Posterior cingulate gyrus (tissue), 11 donors: ENCODE measurements at regions not wholly inside any gene's neighbourhood (a gene's known extent, or its start where the extent isn't known, plus 50 kb on each side); places are given as distances from the start of the nearest gene placed in this dataset.
A peak's percentile ranks its signal among the peaks of the same experiment; 100 is the strongest.

Experiments
- DNase-seq, 10 donors: peaks; one replicate each; pipeline versions ENCODE4 v3.0.0 to v3.0.0-alpha.2; 2020 to 2021; ENCODE audit warnings: mixed read lengths in 3 of 10
- intact Hi-C: fragments of 100-400 bp; cut with DNase I; formaldehyde crosslinking; loops from one replicate; pipeline ENCODE4 v1.15.1; 2023

- no peak for DNase-seq
- intact Hi-C loops: no loop called here
Observed at GRCh38 chr10:109534193-109534592, 389.1 kb downstream of the XPNPEP1 start.

DNA sequence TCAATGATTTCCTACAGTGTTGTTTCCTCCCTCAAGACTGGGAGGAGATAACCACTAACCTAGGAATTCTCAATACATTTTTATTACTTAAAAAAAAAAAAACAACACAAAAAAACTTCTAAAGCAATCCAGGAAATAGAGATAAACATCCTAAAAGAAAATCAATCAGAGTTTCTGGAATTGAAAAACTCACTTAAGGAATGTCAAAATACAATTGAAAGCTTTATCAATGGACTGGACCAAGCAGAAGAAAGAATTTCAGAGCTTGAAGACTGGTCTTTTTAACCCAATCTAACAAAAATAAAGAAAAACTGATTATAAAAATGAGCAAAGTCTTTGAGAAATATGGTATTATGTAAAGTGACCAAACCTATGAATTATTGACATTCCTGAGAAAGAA is 394.1 kb downstream of the XPNPEP1 start:
- no peak for DNase-seq
- intact Hi-C loops: no loop called here

GRCh38 chr10:109517748-109518147 is 405.6 kb downstream of the XPNPEP1 start:
- intact Hi-C loops: no loop called here

GRCh38 chr10:109504401-109504800 is 418.9 kb downstream of the XPNPEP1 start:
- no peak for DNase-seq

More at GRCh38 chr10:109517748-109518147, 405.6 kb downstream of the XPNPEP1 start:
- DNase-seq: no peak

DNA sequence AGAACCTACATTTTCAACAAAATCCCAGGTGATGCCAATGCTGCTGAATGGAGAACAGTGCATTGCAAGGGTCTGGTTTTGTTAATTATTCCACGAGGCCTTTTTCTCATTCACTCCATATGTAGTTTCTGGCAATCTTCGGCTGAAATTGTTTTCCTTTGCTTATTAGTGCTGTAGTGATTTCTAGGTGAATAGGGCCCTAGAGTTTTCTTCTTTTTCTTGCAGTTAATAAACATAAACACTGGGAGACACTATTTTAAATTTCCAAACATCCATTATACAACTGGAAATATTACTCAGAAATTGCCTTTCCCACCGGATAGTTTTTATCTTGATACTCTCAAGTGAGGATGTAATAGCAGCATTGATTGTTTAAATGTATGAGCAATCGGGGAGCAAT is 435.6 kb downstream of the XPNPEP1 start:
- intact Hi-C loops: no loop called here

More at GRCh38 chr10:109504401-109504800, 418.9 kb downstream of the XPNPEP1 start:
- intact Hi-C loops: no loop called here

GRCh38 chr10:109480836-109481235 is 442.5 kb downstream of the XPNPEP1 start:
- intact Hi-C loops: no loop called here

More for the DNA sequence above, 435.6 kb downstream of the XPNPEP1 start:
- no peak for DNase-seq

GRCh38 chr10:109475711-109476421 is 447.4 kb downstream of the XPNPEP1 start:
- intact Hi-C loops: no loop called here
- DNase-seq: no peak

More at GRCh38 chr10:109480836-109481235, 442.5 kb downstream of the XPNPEP1 start:
- DNase-seq: no peak

DNA sequence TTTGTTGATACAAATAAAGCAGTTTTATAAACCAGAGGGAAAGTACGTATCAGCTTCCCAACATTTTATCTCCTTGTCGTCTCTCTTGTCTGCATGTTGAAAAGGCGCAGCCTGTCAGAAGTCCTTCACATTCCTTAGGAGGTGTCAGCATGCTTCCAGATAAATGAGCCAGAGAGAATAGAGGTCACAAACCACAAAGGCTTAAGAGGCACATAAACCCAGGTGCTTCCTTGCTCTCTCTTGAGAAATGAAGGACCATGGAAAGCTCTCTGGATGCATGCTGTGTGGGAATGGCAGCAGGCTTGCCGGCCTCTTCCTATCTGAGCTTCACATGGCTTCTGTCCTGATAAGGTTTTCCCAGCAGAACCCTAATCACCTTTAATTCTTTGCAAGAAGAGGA is 448.5 kb downstream of the XPNPEP1 start:
- DNase-seq: no peak

GRCh38 chr10:109474261-109474660 is 449.1 kb downstream of the XPNPEP1 start:
- no peak for DNase-seq
- intact Hi-C loops: no loop called here

More for the DNA sequence above, 448.5 kb downstream of the XPNPEP1 start:
- intact Hi-C loops: no loop called here

- no peak for DNase-seq
- intact Hi-C loops: no loop called here
Observed at GRCh38 chr10:109467551-109467950, 455.8 kb downstream of the XPNPEP1 start.

- intact Hi-C loops: no loop called here
- DNase-seq: no peak
Observed at GRCh38 chr10:109464949-109465348, 458.4 kb downstream of the XPNPEP1 start.

GRCh38 chr10:109457302-109457638 is 466.0 kb downstream of the XPNPEP1 start:
- intact Hi-C loops: no loop called here
- DNase-seq: no peak

DNA sequence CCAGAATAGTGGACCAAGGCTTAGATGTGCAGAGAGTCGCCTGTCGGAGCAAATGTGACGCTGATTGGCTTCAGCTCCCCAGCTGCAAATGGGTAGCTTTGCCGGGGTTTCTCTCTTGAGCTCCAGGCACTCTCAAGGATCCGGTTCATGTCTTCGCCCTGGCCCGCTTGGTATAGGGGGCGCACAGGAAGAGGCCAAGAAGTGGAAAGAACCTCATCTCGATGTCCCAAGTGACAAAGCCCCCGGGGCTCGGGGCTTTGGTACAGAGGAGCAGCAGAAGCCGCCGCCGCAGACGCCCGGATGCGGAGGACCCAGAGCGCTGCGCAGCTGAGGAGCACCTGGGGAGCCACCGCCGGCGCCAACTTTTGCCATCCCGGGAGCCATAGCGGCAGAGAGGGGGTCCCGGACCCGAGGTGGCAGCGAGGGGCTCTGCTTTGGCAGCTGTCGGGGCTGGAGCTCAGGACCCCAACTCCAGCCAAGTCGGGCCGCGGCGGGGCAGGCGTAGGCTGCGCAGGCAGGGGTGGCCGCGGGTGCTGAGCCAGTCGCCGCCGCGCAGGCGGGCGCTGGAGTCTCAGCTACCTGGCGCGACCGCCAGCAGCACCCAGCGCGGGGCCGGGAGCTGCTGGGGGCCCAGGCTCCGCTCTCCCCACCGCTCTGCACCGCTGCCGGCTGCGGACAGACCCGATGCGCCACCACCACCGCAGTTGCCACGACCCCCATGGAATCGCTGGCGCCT is 466.6 kb downstream of the XPNPEP1 start:
- DNase-seq: peak in 4 of 10 donors; percentile 5 to 85 (median 76)
- intact Hi-C loops: no loop called here

DNA sequence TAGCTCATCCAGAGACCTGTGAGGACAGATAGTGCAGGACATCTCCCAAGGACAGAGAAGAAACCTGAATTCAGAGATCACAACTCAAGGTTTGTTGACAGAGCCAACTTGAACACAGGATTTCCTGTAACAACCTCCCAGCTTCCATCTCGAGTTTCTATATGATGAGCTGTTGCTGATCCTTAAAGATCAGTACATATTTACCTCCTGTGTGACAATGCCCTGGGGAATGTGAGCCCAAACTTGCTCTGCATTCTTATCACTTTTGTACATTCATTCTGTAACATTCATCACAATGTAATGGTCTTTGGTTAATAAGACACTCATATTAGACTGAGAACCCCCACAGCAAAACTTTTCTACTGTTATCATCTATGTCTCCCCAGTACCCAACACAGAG is 468.6 kb downstream of the XPNPEP1 start:
- intact Hi-C loops: no loop called here
- no peak for DNase-seq

DNA sequence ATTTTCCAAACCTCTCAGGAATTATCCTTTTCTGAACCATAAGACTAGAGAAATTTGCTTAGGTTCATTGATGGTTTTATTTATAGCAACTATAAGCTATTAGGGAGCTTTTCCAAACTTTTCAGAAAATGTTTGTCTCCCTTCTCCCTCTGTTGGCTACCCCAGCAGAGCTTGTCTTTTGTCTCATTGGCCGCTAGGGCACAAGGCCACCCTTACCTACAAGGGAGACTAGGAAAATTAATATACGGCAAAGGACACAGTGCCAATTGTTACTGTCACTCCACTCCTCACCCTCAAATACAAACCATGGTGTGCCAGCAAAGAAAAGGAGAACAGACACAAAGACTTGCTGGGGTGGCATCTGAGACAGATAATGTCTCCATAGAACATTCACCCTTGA is 471.4 kb downstream of the XPNPEP1 start:
- intact Hi-C loops: no loop called here
- DNase-seq: no peak

DNA sequence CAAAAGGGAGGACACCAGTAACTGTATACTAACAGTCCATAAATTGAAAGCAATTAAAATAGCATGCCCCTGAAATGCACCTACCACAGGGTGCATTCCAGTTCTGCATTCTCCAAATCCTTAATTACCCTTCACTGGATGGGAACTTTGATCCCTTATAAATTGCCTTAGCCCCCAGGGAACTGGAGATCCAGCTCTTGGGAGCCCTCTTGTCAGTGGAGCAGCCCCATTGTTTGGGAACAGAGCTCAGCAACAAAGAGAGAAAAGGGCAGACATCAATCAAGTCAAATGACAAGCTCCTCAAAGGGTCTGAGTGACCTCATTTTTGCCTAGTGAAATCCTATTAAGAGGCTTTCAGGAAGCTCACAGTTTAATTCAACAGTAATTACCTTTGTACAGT is 472.6 kb downstream of the XPNPEP1 start:
- no peak for DNase-seq
- intact Hi-C loops: no loop called here

GRCh38 chr10:109433434-109433833 is 489.9 kb downstream of the XPNPEP1 start:
- intact Hi-C loops: no loop called here
- DNase-seq: no peak

GRCh38 chr10:109432281-109432680 is 491.0 kb downstream of the XPNPEP1 start:
- DNase-seq: no peak
- intact Hi-C loops: no loop called here

DNA sequence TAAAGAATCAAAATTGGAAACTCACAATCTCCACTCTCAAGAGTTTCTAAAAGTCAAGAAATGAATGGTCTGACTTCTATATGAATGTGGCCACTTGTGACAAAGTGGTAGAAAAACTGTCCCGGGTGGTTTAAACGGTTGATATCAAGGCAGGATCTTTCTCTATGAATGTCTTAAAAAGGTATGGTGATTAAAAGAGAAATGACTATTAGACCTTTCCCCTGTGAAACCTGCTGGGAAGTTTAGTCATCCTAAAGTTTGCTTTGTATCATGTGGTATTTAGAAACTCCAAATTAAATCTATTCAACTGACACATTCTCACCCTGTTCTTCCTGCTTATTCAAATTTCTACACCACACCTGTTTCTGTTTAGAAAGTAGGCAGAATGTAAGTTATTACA is 492.5 kb downstream of the XPNPEP1 start:
- intact Hi-C loops: no loop called here
- DNase-seq: no peak

DNA sequence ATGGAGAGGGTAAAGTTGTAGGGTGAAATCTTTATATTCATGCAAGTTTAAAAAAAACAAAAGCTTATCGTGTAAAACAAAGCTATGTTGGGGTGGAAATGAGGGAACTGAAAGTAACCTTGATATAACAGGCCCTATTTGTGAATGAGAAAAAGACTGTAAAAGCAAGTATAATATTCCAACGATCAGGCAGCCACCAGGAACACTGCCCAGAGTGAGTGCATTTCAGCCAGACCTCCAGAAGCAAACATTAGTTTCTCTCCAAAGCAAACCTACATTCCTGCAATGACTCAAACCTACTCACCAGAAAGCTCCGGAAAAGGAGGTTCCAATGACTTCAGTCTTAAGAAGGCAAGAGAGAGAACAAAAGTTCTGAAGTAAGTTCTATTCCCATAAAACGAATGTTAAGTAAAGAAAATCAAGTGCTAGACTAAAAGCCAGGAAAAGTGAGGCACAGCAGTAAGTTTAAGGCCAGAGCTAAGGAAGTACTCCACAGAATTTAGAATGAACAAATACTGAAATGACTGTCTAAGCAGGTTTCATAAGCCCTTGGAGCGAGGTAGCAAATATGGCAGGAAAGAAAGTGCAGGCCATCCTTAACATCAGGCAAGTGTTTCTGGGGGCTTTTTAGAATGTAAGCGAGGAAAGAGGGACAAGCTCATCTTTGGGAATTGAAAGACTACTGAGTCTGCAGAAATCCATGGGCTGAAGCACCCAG is 493.1 kb downstream of the XPNPEP1 start:
- intact Hi-C loops: no loop called here

GRCh38 chr10:109428775-109429491 is 494.4 kb downstream of the XPNPEP1 start:
- intact Hi-C loops: no loop called here
- DNase-seq: no peak

More for the DNA sequence above, 493.1 kb downstream of the XPNPEP1 start:
- DNase-seq: no peak
